ENCODE measurements at regions not wholly inside any gene's neighbourhood (a gene's known extent, or its start where the extent isn't known, plus 50 kb on each side); places are given as distances from the start of the nearest gene placed in this dataset.

- DNase-seq (ENCODE audit: low spot score in 2 of 2) (no peak), ATAC-seq (ENCODE audit: low read depth) (no peak)
- no peaks in the 10 kb centered on the region for H3K9me3 Mint-ChIP-seq
- H3K4me1 Mint-ChIP-seq = peaks cover 12% of the 10 kb centered on the region
- no peak overlapping the region for H3K27ac Mint-ChIP-seq
- H3K36me3 Mint-ChIP-seq = no peaks in the 10 kb centered on the region
- H3K4me3 Mint-ChIP-seq = no peak overlapping the region
- peaks cover 16% of the 10 kb centered on the region for H3K27me3 Mint-ChIP-seq
These were observed 50.3 kb downstream of the SHANK2 start for GRCh38 chr11:71201936-71202597.

GRCh38 chr11:71201231-71201630 is 51.1 kb downstream of the SHANK2 start:
- H3K36me3 Mint-ChIP-seq = no peaks in the 10 kb centered on the region
- no peak overlapping the region for H3K4me3 Mint-ChIP-seq
- peaks cover 12% of the 10 kb centered on the region for H3K4me1 Mint-ChIP-seq
- ATAC-seq (ENCODE audit: low read depth) = no peak
- no peak for DNase-seq (ENCODE audit: low spot score in 2 of 2)
- no peaks in the 10 kb centered on the region for H3K9me3 Mint-ChIP-seq
- H3K27ac Mint-ChIP-seq = no peak overlapping the region
- H3K27me3 Mint-ChIP-seq = peaks cover 16% of the 10 kb centered on the region

- no peak overlapping the region for H3K4me3 Mint-ChIP-seq
- no peak for DNase-seq (ENCODE audit: low spot score in 2 of 2)
- peaks cover 12% of the 10 kb centered on the region for H3K4me1 Mint-ChIP-seq
- peaks cover 16% of the 10 kb centered on the region for H3K27me3 Mint-ChIP-seq
- H3K9me3 Mint-ChIP-seq = no peaks in the 10 kb centered on the region
- no peaks in the 10 kb centered on the region for H3K36me3 Mint-ChIP-seq
- no peak overlapping the region for H3K27ac Mint-ChIP-seq
- ATAC-seq (ENCODE audit: low read depth) = no peak
These were observed 51.6 kb downstream of the SHANK2 start for GRCh38 chr11:71200761-71201160.

- H3K9me3 Mint-ChIP-seq = no peaks in the 10 kb centered on the region
- DNase-seq (ENCODE audit: low spot score in 2 of 2) (no peak), ATAC-seq (ENCODE audit: low read depth) (no peak)
- H3K36me3 Mint-ChIP-seq = no peaks in the 10 kb centered on the region
- H3K4me3 Mint-ChIP-seq = no peak overlapping the region
- peaks cover 12% of the 10 kb centered on the region for H3K4me1 Mint-ChIP-seq
- peaks cover 16% of the 10 kb centered on the region for H3K27me3 Mint-ChIP-seq
- no peak overlapping the region for H3K27ac Mint-ChIP-seq
These were observed 52.1 kb downstream of the SHANK2 start for GRCh38 chr11:71200172-71200716.

- peaks cover 12% of the 10 kb centered on the region for H3K4me1 Mint-ChIP-seq
- H3K9me3 Mint-ChIP-seq = no peaks in the 10 kb centered on the region
- ATAC-seq (ENCODE audit: low read depth) (no peak), DNase-seq (ENCODE audit: low spot score in 2 of 2) (no peak)
- no peaks in the 10 kb centered on the region for H3K36me3 Mint-ChIP-seq
- no peak overlapping the region for H3K4me3 Mint-ChIP-seq
- no peak overlapping the region for H3K27ac Mint-ChIP-seq
- peaks cover 16% of the 10 kb centered on the region for H3K27me3 Mint-ChIP-seq
These were observed 53.1 kb downstream of the SHANK2 start for GRCh38 chr11:71199226-71199820.

GRCh38 chr11:71198823-71199165 is 53.6 kb downstream of the SHANK2 start:
- Mint-ChIP-seq H3K4me3 (no peak overlapping the region), H3K4me1 (peaks cover 12% of the 10 kb centered on the region), H3K27me3 (peaks cover 18% of the 10 kb centered on the region), H3K27ac (no peak overlapping the region), H3K9me3 (no peaks in the 10 kb centered on the region), H3K36me3 (no peaks in the 10 kb centered on the region)
- ATAC-seq (ENCODE audit: low read depth) (no peak), DNase-seq (ENCODE audit: low spot score in 2 of 2) (no peak)

- Mint-ChIP-seq H3K4me3 (no peak overlapping the region), H3K27me3 (peaks cover 17% of the 10 kb centered on the region), H3K36me3 (no peaks in the 10 kb centered on the region), H3K4me1 (peaks cover 10% of the 10 kb centered on the region), H3K9me3 (no peaks in the 10 kb centered on the region), H3K27ac (no peak overlapping the region)
- ATAC-seq (ENCODE audit: low read depth) (no peak), DNase-seq (ENCODE audit: low spot score in 2 of 2) (no peak)
These were observed 54.1 kb downstream of the SHANK2 start for GRCh38 chr11:71198141-71198822.

GRCh38 chr11:71197096-71197495 is 55.3 kb downstream of the SHANK2 start:
- Mint-ChIP-seq H3K4me1 (peaks cover 3% of the 10 kb centered on the region), H3K9me3 (no peaks in the 10 kb centered on the region), H3K4me3 (no peak overlapping the region), H3K27me3 (peaks cover 11% of the 10 kb centered on the region), H3K36me3 (no peaks in the 10 kb centered on the region), H3K27ac (no peak overlapping the region)
- ATAC-seq (ENCODE audit: low read depth) = no peak
- no peak for DNase-seq (ENCODE audit: low spot score in 2 of 2)

- Mint-ChIP-seq H3K4me1 (no peaks in the 10 kb centered on the region), H3K27me3 (peaks cover 13% of the 10 kb centered on the region), H3K9me3 (no peaks in the 10 kb centered on the region), H3K27ac (no peak overlapping the region), H3K4me3 (no peak overlapping the region), H3K36me3 (no peaks in the 10 kb centered on the region)
- DNase-seq (ENCODE audit: low spot score in 2 of 2) (no peak), ATAC-seq (ENCODE audit: low read depth) (no peak)
These were observed 57.7 kb downstream of the SHANK2 start for GRCh38 chr11:71194710-71195109.

- H3K4me3 Mint-ChIP-seq = no peak overlapping the region
- ATAC-seq (ENCODE audit: low read depth) (no peak), DNase-seq (ENCODE audit: low spot score in 2 of 2) (no peak)
- H3K9me3 Mint-ChIP-seq = no peaks in the 10 kb centered on the region
- H3K36me3 Mint-ChIP-seq = no peaks in the 10 kb centered on the region
- peaks cover 13% of the 10 kb centered on the region for H3K27me3 Mint-ChIP-seq
- no peak overlapping the region for H3K27ac Mint-ChIP-seq
- no peaks in the 10 kb centered on the region for H3K4me1 Mint-ChIP-seq
These were observed 58.9 kb downstream of the SHANK2 start for GRCh38 chr11:71193431-71193830.

- Mint-ChIP-seq H3K27me3 (peaks cover 18% of the 10 kb centered on the region), H3K9me3 (no peaks in the 10 kb centered on the region), H3K4me3 (no peak overlapping the region), H3K36me3 (no peaks in the 10 kb centered on the region), H3K27ac (no peak overlapping the region), H3K4me1 (no peaks in the 10 kb centered on the region)
- ATAC-seq (ENCODE audit: low read depth) (no peak), DNase-seq (ENCODE audit: low spot score in 2 of 2) (no peak)
These were observed 59.7 kb downstream of the SHANK2 start for GRCh38 chr11:71192629-71193028.

- Mint-ChIP-seq H3K36me3 (no peaks in the 10 kb centered on the region), H3K9me3 (no peaks in the 10 kb centered on the region), H3K4me1 (no peaks in the 10 kb centered on the region), H3K27ac (no peak overlapping the region), H3K4me3 (no peak overlapping the region), H3K27me3 (peaks cover 18% of the 10 kb centered on the region)
- DNase-seq (ENCODE audit: low spot score in 2 of 2) = no peak
- no peak for ATAC-seq (ENCODE audit: low read depth)
These were observed 61.2 kb downstream of the SHANK2 start for GRCh38 chr11:71191201-71191600.

GRCh38 chr11:71190551-71190950 is 61.8 kb downstream of the SHANK2 start:
- H3K4me1 Mint-ChIP-seq = no peaks in the 10 kb centered on the region
- no peak for ATAC-seq (ENCODE audit: low read depth)
- DNase-seq (ENCODE audit: low spot score in 2 of 2) = no peak
- H3K9me3 Mint-ChIP-seq = no peaks in the 10 kb centered on the region
- no peak overlapping the region for H3K27ac Mint-ChIP-seq
- H3K27me3 Mint-ChIP-seq = peaks cover 18% of the 10 kb centered on the region
- no peak overlapping the region for H3K4me3 Mint-ChIP-seq
- H3K36me3 Mint-ChIP-seq = no peaks in the 10 kb centered on the region

- DNase-seq (ENCODE audit: low spot score in 2 of 2) (no peak), ATAC-seq (ENCODE audit: low read depth) (no peak)
- Mint-ChIP-seq H3K4me1 (no peaks in the 10 kb centered on the region), H3K36me3 (no peaks in the 10 kb centered on the region), H3K4me3 (no peak overlapping the region), H3K9me3 (no peaks in the 10 kb centered on the region), H3K27ac (no peak overlapping the region), H3K27me3 (peaks cover 20% of the 10 kb centered on the region)
These were observed 62.5 kb downstream of the SHANK2 start for GRCh38 chr11:71189768-71190315.

Data from memory B cell (primary cell).